CD14-positive monocyte (primary cell): ENCODE measurements at regions not wholly inside any gene's neighbourhood (a gene's known extent, or its start where the extent isn't known, plus 50 kb on each side); places are given as distances from the start of the nearest gene placed in this dataset.

ENCODE experiments used
- DNase-seq, 3 donors: peaks; one replicate each; pipeline ENCODE4 v3.0.0-alpha.2; 2011 to 2022
- H2AFZ ChIP-seq: 2 replicates; pipeline ENCODE4 v1.6.0; 2012; ENCODE audit warnings: mild to moderate bottlenecking, low read depth, low read length, inconsistent platforms; ENCODE audit not compliant: insufficient read depth, poor library complexity, severe bottlenecking
- H3K27ac ChIP-seq, 2 donors: 1 replicate in 1 of 2; 2 replicates in 1 of 2; pipeline ENCODE4 v1.5.1; 2012 to 2013; ENCODE audit warnings: low read length in 2 of 2, control low read depth in 1 of 2, inconsistent platforms in 1 of 2, low read depth in 1 of 2, mild to moderate bottlenecking in 1 of 2
- H3K27me3 ChIP-seq, 2 donors: one replicate each; pipeline versions ENCODE4 v1.6.0 to v1.6.1; 2011 to 2013; ENCODE audit warnings: low read length in 2 of 2; ENCODE audit not compliant: control insufficient read depth in 2 of 2, insufficient read depth in 2 of 2
- H3K36me3 ChIP-seq, 2 donors: replicated peaks in 1 of 2; 1 replicate in 1 of 2; 2 replicates in 1 of 2; pipeline versions ENCODE4 v1.5.1 to v1.6.1; 2012 to 2013; ENCODE audit warnings: low read length in 2 of 2, control low read depth in 1 of 2, inconsistent platforms in 1 of 2, mild to moderate bottlenecking in 1 of 2; ENCODE audit not compliant: insufficient read depth in 2 of 2, control insufficient read depth in 1 of 2
- H3K4me1 ChIP-seq, 2 donors: 1 replicate in 1 of 2; 2 replicates in 1 of 2; pipeline versions ENCODE4 v1.5.1 to v1.6.1; 2012 to 2013; ENCODE audit warnings: low read length in 2 of 2, control low read depth in 1 of 2, inconsistent platforms in 1 of 2, mild to moderate bottlenecking in 1 of 2, moderate library complexity in 1 of 2; ENCODE audit not compliant: insufficient read depth in 2 of 2, control insufficient read depth in 1 of 2
- H3K4me2 ChIP-seq: replicated peaks from 2 replicates; pipeline ENCODE3; 2012; ENCODE audit warnings: low read length, moderate library complexity, mild to moderate bottlenecking; ENCODE audit not compliant: poor library complexity, severe bottlenecking; ENCODE audit errors: extremely low read depth
- H3K4me3 ChIP-seq, 3 experiments: fragments of 200-600 bp in 1 of 3; sonication (generic) in 1 of 3; replicated peaks in 1 of 3; 1 replicate in 2 of 3; 2 replicates in 1 of 3; pipeline ENCODE4 v1.5.1; 2011 to 2013; ENCODE audit warnings: low read length in 3 of 3, mild to moderate bottlenecking in 3 of 3, control low read depth in 2 of 3, low read depth in 2 of 3, inconsistent platforms in 1 of 3, moderate library complexity in 1 of 3
- H3K79me2 ChIP-seq: 2 replicates; pipeline ENCODE4 v1.6.0; 2012; ENCODE audit warnings: mild to moderate bottlenecking, control low read depth, inconsistent platforms, low read length, moderate library complexity; ENCODE audit not compliant: insufficient read depth
- H3K9ac ChIP-seq: 2 replicates; pipeline ENCODE4 v1.6.0; 2017; ENCODE audit warnings: low read length, mild to moderate bottlenecking; ENCODE audit not compliant: insufficient read depth, poor library complexity, severe bottlenecking
- H3K9me3 ChIP-seq, 2 donors: replicated peaks in 1 of 2; 1 replicate in 1 of 2; 2 replicates in 1 of 2; pipeline versions ENCODE4 v1.5.1 to v1.6.1; 2012 to 2013; ENCODE audit warnings: low read length in 2 of 2, control low read depth in 1 of 2; ENCODE audit not compliant: control insufficient read depth in 1 of 2, insufficient read depth in 1 of 2
- H4K20me1 ChIP-seq: 2 replicates; pipeline ENCODE4 v1.6.0; 2012; ENCODE audit warnings: mild to moderate bottlenecking, low read length, control low read depth, moderate library complexity; ENCODE audit not compliant: insufficient read depth
- H3K27ac Mint-ChIP-seq, 7 donors: one replicate each; pipeline ENCODE4 v1.8.0; 2020; ENCODE audit warnings: mild to moderate bottlenecking in 7 of 7, mixed read lengths in 7 of 7, moderate library complexity in 6 of 7, inconsistent platforms in 2 of 7
- H3K27me3 Mint-ChIP-seq, 3 donors: one replicate each; pipeline ENCODE4 v1.8.0; 2021 to 2022; ENCODE audit warnings: low read depth in 3 of 3, mild to moderate bottlenecking in 3 of 3, mixed read lengths in 3 of 3, moderate library complexity in 3 of 3, inconsistent platforms in 1 of 3
- H3K36me3 Mint-ChIP-seq, 2 donors: one replicate each; pipeline ENCODE4 v1.8.0; 2020; ENCODE audit warnings: mixed read lengths in 2 of 2, inconsistent platforms in 1 of 2, mild to moderate bottlenecking in 1 of 2
- H3K4me1 Mint-ChIP-seq: one replicate; pipeline ENCODE4 v1.8.0; 2020; ENCODE audit warnings: mild to moderate bottlenecking, mixed read lengths
- H3K4me3 Mint-ChIP-seq, 2 donors: one replicate each; pipeline ENCODE4 v1.8.0; 2020; ENCODE audit warnings: mild to moderate bottlenecking in 2 of 2, mixed read lengths in 2 of 2, moderate library complexity in 1 of 2
- H3K9me3 Mint-ChIP-seq, 7 donors: one replicate each; pipeline ENCODE4 v1.8.0; 2020 to 2022; ENCODE audit warnings: mixed read lengths in 7 of 7, mild to moderate bottlenecking in 6 of 7, moderate library complexity in 6 of 7, inconsistent platforms in 2 of 7
- CTCF ChIP-seq: fragments of 200-600 bp; IDR thresholded peaks from one replicate; pipeline ENCODE4 v1.8.0; 2022; ENCODE audit warnings: antibody characterized with exemption, mild to moderate bottlenecking
- WGBS: methylation state at CpG from one replicate; pipeline ENCODE4 v1.1.5; 2013; ENCODE audit warnings: missing lambda C conversion rate; ENCODE audit not compliant: insufficient coverage; 5-methylcytosine and 5-hydroxymethylcytosine counted together
- intact Hi-C, 2 donors: fragments of 100-400 bp; cut with micrococcal nuclease; formaldehyde crosslinking; loops; one replicate each; pipeline versions ENCODE4 v1.15.0 to v1.15.1; 2023

GRCh38 chrX:39791691-39792090 lies 306.1 kb downstream of the BCOR start:
- Histone ChIP-seq H3K4me3 (no peak overlapping the region), H3K4me2 (no peak overlapping the region), H3K27me3 (no peaks in the 10 kb centered on the region), H2AFZ (no peak overlapping the region), H3K36me3 (no peaks in the 10 kb centered on the region), H3K27ac (no peak overlapping the region), H3K4me1 (peaks cover 4 to 9% of the 10 kb centered on the region in 2 donors), H3K79me2 (no peaks in the 10 kb centered on the region), H3K9me3 (no peaks in the 10 kb centered on the region), H4K20me1 (no peaks in the 10 kb centered on the region), H3K9ac (no peak overlapping the region)
- Mint-ChIP-seq H3K4me1 (peaks cover 12% of the 10 kb centered on the region), H3K36me3 (no peaks in the 10 kb centered on the region), H3K9me3 (peaks cover 0 to 7% (median 0%) of the 10 kb centered on the region in 7 donors), H3K27me3 (peaks cover 0 to 9% (median 3%) of the 10 kb centered on the region in 3 donors), H3K27ac (no peak overlapping the region), H3K4me3 (no peak overlapping the region)
- TF ChIP-seq CTCF = no peak
- 95% methylated on average over 6 of the region's 6 CpGs for WGBS
- intact Hi-C loops = loop anchor here in 1 of 2 donors (10.0 kb wide), 1 partner anchor 57 kb away; no protein-coding TSS in a partner anchor
- no peak for DNase-seq

- no peaks in the 10 kb centered on the region for H3K9me3 ChIP-seq
- no peak for DNase-seq
- no peak for TF ChIP-seq CTCF
- no peak overlapping the region for H3K4me3 Mint-ChIP-seq
- intact Hi-C loops = loop anchor here in 1 of 2 donors (10.0 kb wide), 1 partner anchor 61 kb away; no protein-coding TSS in a partner anchor
- no peak overlapping the region for H3K4me2 ChIP-seq
- peaks cover 0 to 6% (median 1%) of the 10 kb centered on the region in 3 donors for H3K27me3 Mint-ChIP-seq
- no peak overlapping the region for H2AFZ ChIP-seq
- no CpG with 5 or more reads among the region's 7 CpGs for WGBS
- no peaks in the 10 kb centered on the region for H3K4me1 Mint-ChIP-seq
- no peak overlapping the region for H3K27ac Mint-ChIP-seq
- no peaks in the 10 kb centered on the region for H3K79me2 ChIP-seq
- no peak overlapping the region for H3K4me3 ChIP-seq
- no peaks in the 10 kb centered on the region for H3K36me3 Mint-ChIP-seq
- H3K9ac ChIP-seq = no peak overlapping the region
- no peaks in the 10 kb centered on the region for H3K27me3 ChIP-seq
- H4K20me1 ChIP-seq = no peaks in the 10 kb centered on the region
- no peaks in the 10 kb centered on the region for H3K36me3 ChIP-seq
- H3K4me1 ChIP-seq = no peaks in the 10 kb centered on the region
- no peak overlapping the region for H3K27ac ChIP-seq
- no peaks in the 10 kb centered on the region for H3K9me3 Mint-ChIP-seq
These were observed 302.2 kb downstream of the BCOR start for GRCh38 chrX:39795605-39796004.
